ENCODE measurements at regions not wholly inside any gene's neighbourhood (a gene's known extent, or its start where the extent isn't known, plus 50 kb on each side); places are given as distances from the start of the nearest gene placed in this dataset.

DNA sequence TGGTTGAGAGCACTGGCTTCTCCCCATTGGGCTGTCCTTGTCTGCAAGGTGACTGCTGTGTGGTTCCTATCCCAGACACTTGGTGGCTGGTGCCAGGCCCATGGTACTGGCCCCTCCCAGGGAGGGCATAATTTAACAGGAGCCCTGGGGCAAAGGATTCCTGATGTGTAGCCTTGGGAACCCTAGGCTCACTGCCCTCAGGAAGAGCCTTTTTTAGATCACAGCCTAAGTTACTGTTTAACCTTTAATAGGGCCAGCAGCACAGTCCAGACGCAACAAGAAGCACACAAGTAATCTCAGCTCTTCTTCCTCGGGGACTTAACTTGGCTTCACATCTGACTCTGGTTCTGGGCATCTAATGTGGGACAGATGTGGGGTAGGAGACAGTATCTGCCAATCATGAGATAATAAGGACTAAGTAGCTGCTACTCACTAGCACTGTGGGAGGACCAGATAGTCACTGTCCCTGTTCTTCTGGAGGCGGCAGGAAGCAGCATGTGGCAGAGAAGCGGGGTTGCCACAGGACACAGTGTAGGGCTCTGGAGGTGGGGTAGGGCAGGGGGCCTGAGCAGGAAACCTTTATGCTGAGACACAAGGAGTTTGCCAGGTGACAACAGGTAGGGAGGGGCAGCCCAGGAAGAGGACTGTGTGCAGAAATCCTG lies 136.3 kb downstream of the TMEM17 start:
- Histone ChIP-seq H3K27ac (ENCODE audit: low read length) (no peak overlapping the region), H3K9me3 (ENCODE audit: insufficient read depth, low read depth, low read length) (peaks cover 20% of the 10 kb centered on the region), H3K27me3 (ENCODE audit: insufficient read depth, low read length) (no peaks in the 10 kb centered on the region), H3K4me1 (ENCODE audit: insufficient read depth, low read length) (peaks cover 8% of the 10 kb centered on the region), H3K36me3 (ENCODE audit: insufficient read depth, low read depth, low read length) (no peaks in the 10 kb centered on the region), H3K4me3 (ENCODE audit: low read length) (no peak overlapping the region), H3K9ac (ENCODE audit: low read depth, low read length) (no peak overlapping the region)

DNA sequence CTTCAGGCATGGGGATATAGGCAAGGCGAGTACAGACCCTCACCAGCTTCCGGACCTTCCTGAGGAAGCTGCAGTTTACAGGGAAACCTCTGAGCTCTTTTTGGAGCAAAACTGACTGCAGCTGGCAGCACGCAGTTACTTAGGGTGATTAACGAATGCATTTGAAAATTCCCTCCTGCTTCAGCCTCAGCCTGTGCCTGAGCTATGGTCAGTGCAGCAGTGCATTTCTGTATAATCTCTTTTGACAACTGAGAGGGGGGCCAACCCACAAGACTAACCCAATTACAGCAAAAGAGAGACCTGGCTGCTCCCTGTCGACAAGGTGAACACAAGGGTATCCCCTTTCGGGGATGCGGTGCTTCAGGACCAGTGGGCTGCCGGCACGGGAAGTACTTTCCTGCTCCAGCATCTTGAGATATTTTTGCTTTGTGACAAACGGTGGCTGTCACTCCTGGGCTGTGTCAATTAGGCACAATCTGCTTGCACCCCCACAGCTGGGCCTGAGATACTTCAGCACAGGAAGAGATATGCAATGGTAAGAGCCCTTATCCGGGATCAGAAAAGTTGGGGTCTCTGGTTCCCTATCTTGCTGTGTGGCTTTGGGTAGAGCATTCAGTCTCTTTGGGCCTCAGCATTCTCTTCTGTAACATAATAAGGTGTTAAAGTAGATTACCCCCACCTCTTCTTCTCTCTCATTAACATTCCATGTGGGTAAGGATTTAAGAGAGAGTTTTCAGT lies 141.0 kb downstream of the TMEM17 start:
- Histone ChIP-seq H3K27ac (ENCODE audit: low read length) (no peak overlapping the region), H3K9me3 (ENCODE audit: insufficient read depth, low read depth, low read length) (peaks cover 4% of the 10 kb centered on the region; the same call in 1 of the 2 replicates), H3K4me3 (ENCODE audit: low read length) (no peak overlapping the region), H3K4me1 (ENCODE audit: insufficient read depth, low read length) (no peaks in the 10 kb centered on the region), H3K9ac (ENCODE audit: low read depth, low read length) (no peak overlapping the region), H3K36me3 (ENCODE audit: insufficient read depth, low read depth, low read length) (no peaks in the 10 kb centered on the region), H3K27me3 (ENCODE audit: insufficient read depth, low read length) (no peaks in the 10 kb centered on the region)

DNA sequence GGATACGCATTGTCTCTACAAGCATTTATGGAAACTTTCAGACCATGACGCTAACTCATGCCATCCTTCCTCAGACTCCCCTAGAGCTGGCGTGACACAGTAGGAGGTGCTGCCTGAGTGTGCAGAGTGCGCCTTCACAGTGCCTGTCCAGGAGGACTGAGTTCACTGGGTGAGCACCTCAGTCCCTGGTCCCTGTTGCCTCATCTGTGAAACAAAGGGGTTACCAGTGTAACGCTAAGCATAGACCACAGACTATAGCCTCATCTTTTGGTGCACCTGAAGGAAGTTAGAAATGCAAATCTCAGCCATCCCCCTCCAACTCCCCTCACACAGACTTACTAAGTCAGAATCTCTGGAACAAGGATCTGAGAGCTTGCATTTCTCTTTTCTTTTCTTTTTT lies 142.8 kb downstream of the TMEM17 start:
- no peak overlapping the region for H3K4me3 ChIP-seq (ENCODE audit: low read length)
- no peaks in the 10 kb centered on the region for H3K27me3 ChIP-seq (ENCODE audit: insufficient read depth, low read length)
- H3K9ac ChIP-seq (ENCODE audit: low read depth, low read length), result no peak overlapping the region

DNA sequence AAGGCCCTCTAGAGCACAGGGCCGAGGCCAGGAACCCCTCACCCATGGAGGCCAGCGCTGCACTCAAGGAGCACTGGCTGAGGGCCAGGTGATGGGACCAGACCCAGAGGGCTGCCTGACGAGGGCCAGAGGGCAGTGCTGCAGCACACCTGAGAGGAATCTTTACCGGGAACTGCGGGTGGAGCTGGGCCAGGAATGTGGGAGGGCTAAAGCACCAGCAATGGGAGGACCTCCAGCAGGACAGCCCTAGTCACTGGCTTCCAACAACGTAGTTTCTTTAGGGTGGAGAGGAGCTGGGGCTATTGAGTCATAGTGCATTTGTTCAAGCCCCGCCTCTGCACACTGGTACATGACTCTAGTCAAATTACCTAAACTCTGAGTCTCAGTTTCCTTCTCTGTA lies 143.4 kb downstream of the TMEM17 start:
- H3K27me3 ChIP-seq (ENCODE audit: insufficient read depth, low read length), result no peaks in the 10 kb centered on the region
- no peaks in the 10 kb centered on the region for H3K4me1 ChIP-seq (ENCODE audit: insufficient read depth, low read length)
- no peak overlapping the region for H3K27ac ChIP-seq (ENCODE audit: low read length)
- H3K36me3 ChIP-seq (ENCODE audit: insufficient read depth, low read depth, low read length), result no peaks in the 10 kb centered on the region
- H3K9me3 ChIP-seq (ENCODE audit: insufficient read depth, low read depth, low read length), result peaks cover 4% of the 10 kb centered on the region; the same call in 1 of the 2 replicates
- no peak overlapping the region for H3K9ac ChIP-seq (ENCODE audit: low read depth, low read length)
- H3K4me3 ChIP-seq (ENCODE audit: low read length), result no peak overlapping the region

More for the DNA sequence above, 142.8 kb downstream of the TMEM17 start:
- H3K4me1 ChIP-seq (ENCODE audit: insufficient read depth, low read length), result no peaks in the 10 kb centered on the region
- no peaks in the 10 kb centered on the region for H3K36me3 ChIP-seq (ENCODE audit: insufficient read depth, low read depth, low read length)
- H3K27ac ChIP-seq (ENCODE audit: low read length), result no peak overlapping the region
- H3K9me3 ChIP-seq (ENCODE audit: insufficient read depth, low read depth, low read length), result peaks cover 4% of the 10 kb centered on the region; the same call in 1 of the 2 replicates

DNA sequence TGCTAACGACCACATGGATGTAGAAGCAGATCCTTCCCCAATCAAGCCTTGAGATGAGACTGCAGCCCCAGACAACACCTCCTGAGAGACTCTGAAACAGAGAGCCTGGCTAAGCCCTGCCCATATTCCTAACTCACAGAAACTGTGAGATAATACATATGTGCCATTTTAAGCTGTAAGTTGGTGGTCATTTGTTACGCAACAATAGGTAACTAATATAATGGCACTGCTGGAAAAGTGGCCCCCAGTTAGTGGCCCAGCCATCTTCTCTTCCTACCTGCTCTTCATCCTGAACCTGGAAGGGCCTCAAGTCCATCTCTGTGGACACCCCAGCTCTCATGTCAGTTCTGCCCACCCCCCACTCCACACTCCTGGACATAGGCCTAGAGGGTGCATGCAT lies 144.0 kb downstream of the TMEM17 start:
- H3K27me3 ChIP-seq (ENCODE audit: insufficient read depth, low read length), result no peaks in the 10 kb centered on the region
- no peak overlapping the region for H3K27ac ChIP-seq (ENCODE audit: low read length)
- no peaks in the 10 kb centered on the region for H3K4me1 ChIP-seq (ENCODE audit: insufficient read depth, low read length)
- no peak overlapping the region for H3K9ac ChIP-seq (ENCODE audit: low read depth, low read length)
- no peaks in the 10 kb centered on the region for H3K36me3 ChIP-seq (ENCODE audit: insufficient read depth, low read depth, low read length)
- peaks cover 4% of the 10 kb centered on the region; the same call in 1 of the 2 replicates for H3K9me3 ChIP-seq (ENCODE audit: insufficient read depth, low read depth, low read length)
- no peak overlapping the region for H3K4me3 ChIP-seq (ENCODE audit: low read length)

DNA sequence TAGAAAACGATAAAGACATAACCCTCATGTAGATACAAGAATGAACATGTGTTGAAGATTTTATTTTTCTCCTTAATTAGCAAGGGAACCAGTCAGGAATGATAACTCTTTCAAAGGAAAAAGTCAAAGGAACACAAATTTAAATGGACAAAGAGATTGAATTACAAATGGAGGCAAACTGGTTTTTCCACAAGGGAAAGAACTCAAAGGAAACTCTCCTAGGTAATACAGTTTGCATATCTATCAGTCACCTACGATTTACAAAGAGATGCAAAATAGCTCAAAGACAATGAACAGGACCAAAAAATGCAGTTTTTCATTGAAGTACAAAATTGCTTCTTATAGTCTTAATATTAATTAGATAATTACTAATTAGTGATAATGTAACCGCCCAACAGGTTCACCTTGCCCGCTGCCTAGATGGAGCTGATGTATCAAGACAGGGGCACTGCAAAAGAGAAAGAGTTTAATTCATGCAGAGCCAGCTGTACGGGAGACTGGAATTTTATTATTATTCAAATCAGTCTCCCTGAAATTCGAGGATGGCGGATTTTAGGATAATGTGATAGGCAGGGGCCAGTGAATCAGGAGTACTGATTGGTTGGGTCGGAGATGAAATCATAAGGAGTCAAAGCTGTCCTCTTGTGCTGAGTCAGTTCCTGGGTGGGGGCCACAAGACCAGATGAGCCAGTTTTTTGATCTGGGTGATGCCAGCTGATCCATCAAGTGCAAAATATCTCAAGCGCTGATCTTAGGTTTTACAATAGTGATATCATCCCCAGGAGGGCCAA lies 151.0 kb downstream of the TMEM17 start:
- peak overlapping the region; percentile 56 for H3K9ac ChIP-seq (ENCODE audit: low read depth, low read length)
- H3K36me3 ChIP-seq (ENCODE audit: insufficient read depth, low read depth, low read length), result no peaks in the 10 kb centered on the region
- peaks cover 6% of the 10 kb centered on the region; the same call in 1 of the 2 replicates for H3K9me3 ChIP-seq (ENCODE audit: insufficient read depth, low read depth, low read length)
- peak overlapping the region; percentile 14; the same call in 1 of the 2 replicates for H3K4me3 ChIP-seq (ENCODE audit: low read length)
- peaks cover 10% of the 10 kb centered on the region; the same call in 1 of the 2 replicates for H3K4me1 ChIP-seq (ENCODE audit: insufficient read depth, low read length)
- peak overlapping the region; percentile 87 for H3K27ac ChIP-seq (ENCODE audit: low read length)
- H3K27me3 ChIP-seq (ENCODE audit: insufficient read depth, low read length), result no peaks in the 10 kb centered on the region

DNA sequence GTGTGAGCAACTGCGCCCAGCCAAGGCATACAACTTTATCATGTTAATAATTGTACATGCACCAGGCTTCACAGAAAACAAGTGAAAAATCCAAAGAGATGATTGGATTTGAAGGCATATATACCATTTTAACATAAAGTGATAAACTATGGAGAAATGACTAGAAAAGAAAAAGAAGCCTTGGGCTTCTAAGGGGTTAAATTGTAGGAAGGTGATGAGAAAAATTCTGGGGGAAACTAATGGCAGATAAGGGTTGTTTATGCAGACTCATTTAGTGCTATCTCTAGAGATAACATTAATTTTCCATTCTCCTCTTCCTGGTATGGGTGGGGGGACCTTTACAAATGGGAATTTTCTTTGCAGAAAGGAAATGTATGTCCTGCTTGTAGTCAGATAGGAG lies 154.0 kb downstream of the TMEM17 start:
- Histone ChIP-seq H3K36me3 (ENCODE audit: insufficient read depth, low read depth, low read length) (no peaks in the 10 kb centered on the region), H3K27me3 (ENCODE audit: insufficient read depth, low read length) (no peaks in the 10 kb centered on the region), H3K9ac (ENCODE audit: low read depth, low read length) (no peak overlapping the region), H3K4me1 (ENCODE audit: insufficient read depth, low read length) (peaks cover 14% of the 10 kb centered on the region; the same call in 1 of the 2 replicates), H3K27ac (ENCODE audit: low read length) (no peak overlapping the region), H3K9me3 (ENCODE audit: insufficient read depth, low read depth, low read length) (peaks cover 6% of the 10 kb centered on the region; the same call in 1 of the 2 replicates), H3K4me3 (ENCODE audit: low read length) (no peak overlapping the region)

DNA sequence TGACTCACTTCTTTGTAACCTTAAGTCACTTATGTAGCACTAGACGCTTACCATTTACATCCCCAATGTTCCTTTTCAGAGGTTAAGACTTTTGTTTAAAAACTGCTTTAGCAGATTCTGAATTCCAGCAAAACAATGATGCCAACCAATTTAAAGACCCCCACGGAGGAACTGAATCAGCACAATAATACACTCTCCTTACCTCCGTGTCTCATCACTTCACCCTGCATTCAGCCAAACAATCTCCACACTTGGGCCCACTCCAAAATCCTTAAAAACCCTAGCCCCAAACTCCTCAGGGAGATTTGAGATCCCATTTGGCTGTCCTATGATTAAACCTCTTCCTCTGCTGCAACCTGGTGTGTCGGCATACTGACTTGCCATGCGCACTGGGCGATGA lies 153.9 kb downstream of the B3GNT2 start:
- H3K36me3 ChIP-seq (ENCODE audit: insufficient read depth, low read depth, low read length), result no peaks in the 10 kb centered on the region
- peak overlapping the region; percentile 23; the same call in 1 of the 2 replicates for H3K4me3 ChIP-seq (ENCODE audit: low read length)
- no peak overlapping the region for H3K9ac ChIP-seq (ENCODE audit: low read depth, low read length)
- H3K27ac ChIP-seq (ENCODE audit: low read length), result peak overlapping the region; percentile 7
- no peaks in the 10 kb centered on the region for H3K27me3 ChIP-seq (ENCODE audit: insufficient read depth, low read length)
- peaks cover 6% of the 10 kb centered on the region; the same call in 1 of the 2 replicates for H3K9me3 ChIP-seq (ENCODE audit: insufficient read depth, low read depth, low read length)
- peaks cover 7% of the 10 kb centered on the region; the same call in 1 of the 2 replicates for H3K4me1 ChIP-seq (ENCODE audit: insufficient read depth, low read length)

DNA sequence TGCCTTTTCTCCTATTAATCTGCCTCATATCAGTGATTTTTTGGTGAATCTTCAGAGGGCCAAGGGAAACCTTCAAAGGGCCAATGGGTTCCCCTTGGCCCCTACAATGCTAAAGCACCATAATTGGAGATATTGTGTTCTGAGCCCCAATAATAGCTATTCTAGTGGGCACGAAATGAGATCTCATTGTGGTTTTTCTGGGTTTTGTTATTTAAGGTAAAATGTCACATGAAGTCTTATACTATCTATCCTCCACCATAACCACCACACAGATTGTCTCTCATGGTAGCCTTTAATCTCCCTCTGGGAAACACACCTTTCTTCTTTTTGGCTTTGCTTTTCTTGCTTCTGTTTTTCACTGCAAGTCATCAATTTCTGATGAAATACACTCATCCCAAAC lies 152.8 kb downstream of the B3GNT2 start:
- H3K4me3 ChIP-seq (ENCODE audit: low read length), result no peak overlapping the region
- H3K9ac ChIP-seq (ENCODE audit: low read depth, low read length), result no peak overlapping the region
- no peak overlapping the region for H3K27ac ChIP-seq (ENCODE audit: low read length)
- peaks cover 6% of the 10 kb centered on the region; the same call in 1 of the 2 replicates for H3K9me3 ChIP-seq (ENCODE audit: insufficient read depth, low read depth, low read length)
- H3K36me3 ChIP-seq (ENCODE audit: insufficient read depth, low read depth, low read length), result no peaks in the 10 kb centered on the region
- peaks cover 5% of the 10 kb centered on the region; the same call in 1 of the 2 replicates for H3K4me1 ChIP-seq (ENCODE audit: insufficient read depth, low read length)
- H3K27me3 ChIP-seq (ENCODE audit: insufficient read depth, low read length), result no peaks in the 10 kb centered on the region

DNA sequence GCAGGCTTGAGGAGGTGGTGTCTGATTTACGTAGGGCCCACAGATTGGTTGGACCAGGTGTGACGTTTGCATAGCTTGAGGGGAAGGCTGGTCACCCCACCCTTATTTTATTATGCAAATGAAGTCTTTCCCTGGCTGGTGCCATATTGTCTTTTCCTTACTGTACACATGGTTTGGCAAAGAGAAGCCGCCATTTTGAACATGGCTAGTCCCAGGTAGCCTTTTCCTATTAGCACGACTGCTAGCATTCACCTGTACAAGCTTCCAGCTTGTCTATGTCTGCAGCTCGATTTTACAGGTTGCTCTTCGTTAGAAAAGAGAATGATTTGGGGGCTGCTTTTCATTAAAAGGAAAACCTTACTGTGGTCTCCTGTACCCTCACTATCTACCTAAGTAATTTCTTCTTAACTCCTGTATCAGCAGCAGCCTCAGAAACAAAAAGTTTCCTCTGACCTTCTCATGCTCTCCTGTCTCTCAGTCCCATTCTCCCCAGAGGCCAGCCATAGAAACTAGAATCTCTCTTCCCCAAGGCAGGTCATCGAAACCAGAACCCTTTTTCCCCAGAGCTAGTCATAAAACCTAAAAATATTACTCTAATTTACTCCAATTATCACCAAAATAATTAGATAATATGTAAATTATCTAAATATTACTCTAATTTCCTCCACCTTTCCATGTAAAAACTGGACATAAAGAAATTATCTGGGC lies 151.8 kb downstream of the B3GNT2 start:
- no peak overlapping the region for H3K4me3 ChIP-seq (ENCODE audit: low read length)
- H3K9ac ChIP-seq (ENCODE audit: low read depth, low read length), result no peak overlapping the region
- H3K27me3 ChIP-seq (ENCODE audit: insufficient read depth, low read length), result no peaks in the 10 kb centered on the region
- no peaks in the 10 kb centered on the region for H3K36me3 ChIP-seq (ENCODE audit: insufficient read depth, low read depth, low read length)
- no peak overlapping the region for H3K27ac ChIP-seq (ENCODE audit: low read length)
- H3K9me3 ChIP-seq (ENCODE audit: insufficient read depth, low read depth, low read length), result peaks cover 6% of the 10 kb centered on the region; the same call in 1 of the 2 replicates
- H3K4me1 ChIP-seq (ENCODE audit: insufficient read depth, low read length), result peaks cover 5% of the 10 kb centered on the region; the same call in 1 of the 2 replicates

DNA sequence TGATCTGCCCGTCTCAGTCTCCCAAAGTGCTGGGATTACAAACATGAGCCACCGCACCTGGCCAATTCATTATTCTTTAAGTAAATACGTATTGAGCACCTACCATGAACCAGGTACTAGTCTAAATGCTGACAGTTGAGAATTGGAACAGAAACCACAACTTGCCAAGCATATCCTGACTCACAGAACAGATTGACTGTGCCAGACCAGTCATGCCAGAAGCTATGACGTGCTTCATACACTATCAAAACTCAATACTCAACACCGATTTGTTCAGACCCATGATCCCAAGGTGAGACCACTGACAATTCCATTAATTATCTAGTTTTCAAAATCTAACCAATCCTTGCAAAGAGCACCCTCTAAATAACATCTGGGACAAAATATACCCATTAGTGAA lies 148.6 kb downstream of the B3GNT2 start:
- Histone ChIP-seq H3K9ac (ENCODE audit: low read depth, low read length) (no peak overlapping the region), H3K27me3 (ENCODE audit: insufficient read depth, low read length) (no peaks in the 10 kb centered on the region), H3K9me3 (ENCODE audit: insufficient read depth, low read depth, low read length) (no peaks in the 10 kb centered on the region), H3K4me3 (ENCODE audit: low read length) (no peak overlapping the region), H3K4me1 (ENCODE audit: insufficient read depth, low read length) (peaks cover 8% of the 10 kb centered on the region), H3K36me3 (ENCODE audit: insufficient read depth, low read depth, low read length) (no peaks in the 10 kb centered on the region), H3K27ac (ENCODE audit: low read length) (no peak overlapping the region)

Measured in iPS-20b (cell line).